ENCODE measurements at regions not wholly inside any gene's neighbourhood (a gene's known extent, or its start where the extent isn't known, plus 50 kb on each side); places are given as distances from the start of the nearest gene placed in this dataset.

DNA sequence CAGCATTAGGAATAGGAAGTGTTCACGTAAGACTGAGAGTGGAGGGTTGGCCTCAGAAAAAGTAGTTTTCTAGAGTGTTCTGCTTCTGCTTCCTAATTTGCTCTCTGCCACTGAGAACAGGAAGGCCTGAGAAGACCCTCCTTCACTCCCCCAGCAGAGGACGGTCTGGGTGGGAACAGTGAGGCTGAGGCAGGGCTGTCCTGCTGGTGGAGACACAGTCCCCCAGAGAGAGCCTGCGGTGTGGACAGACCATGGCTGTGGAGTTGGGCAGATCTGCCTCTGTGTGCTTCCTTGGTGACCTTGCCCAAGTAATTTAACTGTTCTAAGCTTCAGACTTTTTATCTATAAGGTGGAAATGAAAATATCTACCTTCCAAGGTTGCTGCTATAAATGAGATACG lies 182.3 kb downstream of the DACT1 start:
- TF ChIP-seq, protein P1, sequence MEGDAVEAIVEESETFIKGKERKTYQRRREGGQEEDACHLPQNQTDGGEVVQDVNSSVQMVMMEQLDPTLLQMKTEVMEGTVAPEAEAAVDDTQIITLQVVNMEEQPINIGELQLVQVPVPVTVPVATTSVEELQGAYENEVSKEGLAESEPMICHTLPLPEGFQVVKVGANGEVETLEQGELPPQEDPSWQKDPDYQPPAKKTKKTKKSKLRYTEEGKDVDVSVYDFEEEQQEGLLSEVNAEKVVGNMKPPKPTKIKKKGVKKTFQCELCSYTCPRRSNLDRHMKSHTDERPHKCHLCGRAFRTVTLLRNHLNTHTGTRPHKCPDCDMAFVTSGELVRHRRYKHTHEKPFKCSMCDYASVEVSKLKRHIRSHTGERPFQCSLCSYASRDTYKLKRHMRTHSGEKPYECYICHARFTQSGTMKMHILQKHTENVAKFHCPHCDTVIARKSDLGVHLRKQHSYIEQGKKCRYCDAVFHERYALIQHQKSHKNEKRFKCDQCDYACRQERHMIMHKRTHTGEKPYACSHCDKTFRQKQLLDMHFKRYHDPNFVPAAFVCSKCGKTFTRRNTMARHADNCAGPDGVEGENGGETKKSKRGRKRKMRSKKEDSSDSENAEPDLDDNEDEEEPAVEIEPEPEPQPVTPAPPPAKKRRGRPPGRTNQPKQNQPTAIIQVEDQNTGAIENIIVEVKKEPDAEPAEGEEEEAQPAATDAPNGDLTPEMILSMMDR (IDR thresholded peaks at IDR 0.05): no peak
- no peak for TF ChIP-seq POLR2A (IDR thresholded peaks at IDR 0.05)

All from prostate gland (tissue), 2 donors.